HEK293T (cell line): ENCODE measurements at regions not wholly inside any gene's neighbourhood (a gene's known extent, or its start where the extent isn't known, plus 50 kb on each side); places are given as distances from the start of the nearest gene placed in this dataset.

Experiments
- CTCF ChIA-PET: fragments of 350-600 bp; formaldehyde crosslinking; extraction: SDS; loops from one replicate; lab custom pipeline; 2021; ENCODE audit warnings: antibody characterized with exemption, inconsistent platforms; lab: Yijun Ruan, JAX
- POLR2A ChIA-PET: fragments of 350-600 bp; formaldehyde crosslinking; extraction: SDS; loops from one replicate; lab custom pipeline; 2020; ENCODE audit warnings: antibody characterized with exemption, inconsistent platforms; lab: Yijun Ruan, JAX
- DNase-seq: peaks from one replicate; pipeline ENCODE4 v3.0.0; 2012; ENCODE audit warnings: mixed read lengths; ENCODE audit errors: extremely low spot score
- ARNT ChIP-seq: fragments of 450-650 bp; IDR thresholded peaks from 2 replicates; pipeline ENCODE4 v1.6.1; 2017; ENCODE audit warnings: mild to moderate bottlenecking
- BHLHE40 ChIP-seq: fragments of 450-650 bp; IDR thresholded peaks from 2 replicates; pipeline ENCODE4 v1.6.1; 2016; ENCODE audit warnings: mild to moderate bottlenecking, moderate library complexity, borderline replicate concordance
- CTBP1 ChIP-seq: fragments of 450-650 bp; IDR thresholded peaks from 2 replicates; pipeline ENCODE4 v1.6.1; 2016; ENCODE audit warnings: borderline replicate concordance
- ELF4 ChIP-seq: fragments of 450-650 bp; IDR thresholded peaks from 2 replicates; pipeline ENCODE4 v1.6.1; 2017; ENCODE audit warnings: antibody characterized with exemption
- FOXA1 ChIP-seq: fragments of 450-650 bp; IDR thresholded peaks from 2 replicates; pipeline ENCODE4 v1.6.1; 2016; ENCODE audit warnings: mild to moderate bottlenecking
- FOXK2 ChIP-seq: fragments of 450-650 bp; IDR thresholded peaks from 2 replicates; pipeline ENCODE4 v1.6.1; 2016; ENCODE audit warnings: mild to moderate bottlenecking
- FOXM1 ChIP-seq: fragments of 450-650 bp; IDR thresholded peaks from 2 replicates; pipeline ENCODE4 v1.6.1; 2017; ENCODE audit warnings: mild to moderate bottlenecking, borderline replicate concordance
- HDGF ChIP-seq: fragments of 450-650 bp; IDR thresholded peaks from 2 replicates; pipeline ENCODE4 v1.6.1; 2017; ENCODE audit warnings: antibody characterized with exemption, borderline replicate concordance
- L3MBTL2 ChIP-seq: fragments of 450-650 bp; conservative IDR thresholded peaks from 2 replicates; pipeline ENCODE4 v1.6.1; 2016; ENCODE audit warnings: mild to moderate bottlenecking
- LEF1 ChIP-seq: fragments of 450-650 bp; IDR thresholded peaks from 2 replicates; pipeline ENCODE4 v1.6.1; 2017; ENCODE audit warnings: mild to moderate bottlenecking, borderline replicate concordance
- NFRKB ChIP-seq: fragments of 450-650 bp; IDR thresholded peaks from 2 replicates; pipeline ENCODE4 v1.6.1; 2016; ENCODE audit warnings: mild to moderate bottlenecking, moderate library complexity
- PKNOX1 ChIP-seq: fragments of 450-650 bp; IDR thresholded peaks from 2 replicates; pipeline ENCODE4 v1.6.1; 2016
- SP1 ChIP-seq: fragments of 450-650 bp; IDR thresholded peaks from 2 replicates; pipeline ENCODE4 v1.6.1; 2017
- SUZ12 ChIP-seq: fragments of 450-650 bp; IDR thresholded peaks from 2 replicates; pipeline ENCODE4 v1.6.1; 2016; ENCODE audit warnings: mild to moderate bottlenecking
- TARDBP ChIP-seq: fragments of 450-650 bp; IDR thresholded peaks from 2 replicates; pipeline ENCODE4 v1.6.1; 2016
- ZNF384 ChIP-seq: fragments of 450-650 bp; IDR thresholded peaks from 2 replicates; pipeline ENCODE4 v1.6.1; 2016

DNA sequence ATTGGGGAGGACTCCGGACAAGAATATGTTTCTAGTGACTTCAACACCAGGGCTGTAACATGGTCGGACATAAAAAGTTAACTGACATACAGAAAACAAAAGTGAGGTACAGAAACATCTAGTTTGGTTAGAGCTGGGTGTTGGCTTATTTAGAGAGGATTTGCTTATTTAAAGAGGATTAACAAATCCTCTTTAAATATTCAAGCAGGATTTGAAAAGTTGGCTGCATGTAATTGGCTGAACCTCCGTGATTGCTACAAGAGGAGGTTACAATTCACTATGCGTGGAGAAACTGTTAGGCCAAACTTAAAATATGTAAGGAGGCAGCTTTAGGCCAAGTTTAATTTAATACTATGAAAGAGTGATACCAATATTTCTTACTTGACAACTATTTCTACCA, 2707.4 kb downstream of the ARAP2 start:
- ChIA-PET CTCF (no interaction called here), POLR2A (no interaction called here)
- no peak for TF ChIP-seq SUZ12
- TF ChIP-seq CTBP1, result no peak
- TF ChIP-seq SP1, result no peak
- TF ChIP-seq TARDBP, result no peak
- TF ChIP-seq ARNT, result no peak
- TF ChIP-seq ELF4, result no peak
- TF ChIP-seq NFRKB, result no peak
- TF ChIP-seq FOXK2, result no peak
- no peak for TF ChIP-seq FOXA1
- DNase-seq, result no peak

DNA sequence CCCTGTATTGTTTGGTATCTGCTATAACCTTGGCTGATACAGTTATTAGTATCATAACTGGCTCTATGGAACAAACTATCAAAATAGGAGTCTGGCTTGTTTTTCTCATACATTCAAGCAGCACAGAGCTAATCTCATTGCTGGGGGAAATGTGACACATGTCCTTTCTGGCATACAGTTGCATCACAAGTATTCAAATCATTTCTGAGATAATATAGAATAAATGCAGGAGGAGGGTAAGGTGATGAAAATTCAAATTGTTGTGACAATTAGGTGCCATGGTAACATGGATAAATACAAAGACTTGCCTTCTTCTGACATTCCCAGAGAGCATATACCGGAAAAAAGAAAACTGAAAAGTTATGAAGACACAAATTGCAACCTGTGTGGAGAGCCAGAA, 2706.8 kb downstream of the ARAP2 start:
- ChIA-PET CTCF (no interaction called here), POLR2A (no interaction called here)
- TF ChIP-seq FOXK2 (no peak), FOXA1 (no peak), NFRKB (no peak), CTBP1 (no peak), HDGF (no peak), ELF4 (no peak), ZNF384 (no peak), LEF1 (no peak), TARDBP (no peak), BHLHE40 (no peak), SP1 (no peak), FOXM1 (no peak), SUZ12 (no peak), L3MBTL2 (no peak), ARNT (no peak), PKNOX1 (no peak)
- DNase-seq, result no peak

DNA sequence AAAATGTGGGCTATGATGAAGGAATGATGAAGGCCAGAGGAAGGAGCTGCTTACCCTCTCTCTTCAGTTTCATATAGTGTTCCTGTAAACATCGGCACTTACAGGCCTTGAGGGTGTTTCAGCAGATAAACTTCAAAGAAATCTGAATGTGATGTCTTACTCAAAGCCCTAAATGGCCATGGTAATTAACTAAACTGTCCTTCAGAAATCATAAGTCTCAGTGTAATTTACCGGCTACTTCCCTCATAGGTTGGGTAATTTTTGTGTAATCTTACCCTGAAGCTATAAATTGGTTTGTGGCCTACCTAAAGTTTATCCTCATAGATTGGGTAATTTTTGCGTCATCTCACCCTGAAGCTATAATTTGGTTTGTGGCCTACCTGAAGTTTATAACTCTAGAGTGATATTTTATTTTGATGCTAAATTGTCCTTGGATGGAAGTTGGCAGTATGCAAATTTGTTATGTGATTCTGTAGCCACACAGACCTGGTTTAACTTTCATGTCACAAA, 2700.3 kb downstream of the ARAP2 start:
- no peak for TF ChIP-seq ELF4
- ChIA-PET CTCF (interaction anchor here (0.5 kb wide), 1 partner anchor 656 kb away, joined by 3 read pairs; no protein-coding TSS in a partner anchor), POLR2A (no interaction called here)
- DNase-seq, result no peak

- ChIA-PET CTCF (no interaction called here), POLR2A (no interaction called here)
- TF ChIP-seq TARDBP (no peak), LEF1 (no peak), FOXM1 (no peak), SP1 (no peak), FOXK2 (no peak), HDGF (no peak), NFRKB (no peak), CTBP1 (no peak), ELF4 (no peak), FOXA1 (no peak), BHLHE40 (no peak), ARNT (no peak), SUZ12 (no peak), ZNF384 (no peak), PKNOX1 (no peak), L3MBTL2 (no peak)
- no peak for DNase-seq
These were observed 2693.1 kb downstream of the ARAP2 start for GRCh38 chr4:33551244-33551643.

DNA sequence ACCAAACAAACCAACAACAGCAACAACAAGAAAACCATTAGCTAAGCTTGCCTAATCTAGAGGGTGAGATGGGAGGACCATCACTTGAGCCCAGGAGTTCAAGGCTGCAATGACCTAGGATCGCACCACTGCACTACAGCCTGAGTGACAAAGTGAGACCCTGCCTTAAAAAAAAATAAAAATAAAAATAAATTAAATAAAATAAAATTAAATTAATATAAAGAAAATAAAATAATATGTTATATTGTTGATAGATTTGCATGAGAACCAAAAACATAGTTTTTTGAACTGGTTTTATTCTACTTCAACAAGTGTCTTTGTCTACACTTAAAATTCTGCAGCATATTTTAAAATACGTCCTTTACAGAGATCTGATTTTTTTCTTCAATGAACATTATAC, 2683.1 kb downstream of the ARAP2 start:
- POLR2A ChIA-PET, result no interaction called here
- CTCF ChIA-PET, result no interaction called here
- DNase-seq, result no peak
- TF ChIP-seq ARNT, result no peak
- TF ChIP-seq FOXA1, result no peak
- TF ChIP-seq ELF4, result no peak
- TF ChIP-seq TARDBP, result no peak

- TF ChIP-seq CTBP1 (no peak), L3MBTL2 (no peak), FOXK2 (no peak), BHLHE40 (no peak), FOXM1 (no peak), FOXA1 (no peak)
- DNase-seq, result no peak
- POLR2A ChIA-PET, result no interaction called here
- CTCF ChIA-PET, result no interaction called here
These were observed 2677.7 kb downstream of the ARAP2 start for GRCh38 chr4:33566649-33567048.

DNA sequence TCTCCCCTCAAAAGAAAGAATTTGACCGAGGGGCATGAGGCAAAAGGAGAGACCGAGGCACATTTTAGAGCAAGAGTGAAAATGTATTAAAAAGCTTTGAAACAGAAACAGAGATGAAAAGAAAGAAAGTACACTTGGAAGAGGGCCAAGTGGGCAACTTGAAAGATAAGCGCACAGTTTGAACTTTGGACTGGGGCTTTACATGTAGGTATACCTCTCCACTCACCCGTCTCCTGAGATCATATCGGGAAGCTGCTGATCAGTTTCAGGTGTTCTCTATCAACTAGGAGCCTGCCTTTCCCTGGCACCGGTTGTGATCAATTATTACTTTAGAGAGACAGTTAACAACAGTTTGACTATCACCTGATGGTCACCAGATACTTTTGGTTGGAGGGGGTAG, 2666.5 kb downstream of the ARAP2 start:
- no peak for DNase-seq
- CTCF ChIA-PET, result no interaction called here
- TF ChIP-seq SUZ12 (no peak), LEF1 (no peak)
- POLR2A ChIA-PET, result no interaction called here

DNA sequence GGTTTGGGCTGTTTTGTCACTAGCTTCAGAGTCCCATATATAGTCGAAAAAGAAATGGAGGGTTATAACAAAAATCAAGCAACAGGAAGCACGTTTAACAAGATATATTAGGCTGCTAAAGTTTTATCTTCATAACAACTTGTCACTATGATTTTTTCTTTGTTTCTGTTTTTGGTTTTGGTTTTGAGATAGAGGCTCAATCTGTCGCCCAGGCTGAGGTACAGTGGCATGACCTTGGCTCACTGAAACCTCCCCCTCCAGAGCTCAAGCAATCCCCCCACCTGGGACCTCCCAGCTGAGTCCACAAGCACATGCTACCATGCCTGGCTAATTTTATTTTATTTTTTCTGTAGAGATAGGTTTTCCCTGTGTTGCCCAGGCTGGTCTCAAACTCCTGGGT, 2664.4 kb downstream of the ARAP2 start:
- ChIA-PET POLR2A (no interaction called here), CTCF (no interaction called here)
- no peak for DNase-seq
- no peak for TF ChIP-seq BHLHE40
- TF ChIP-seq HDGF, result no peak
- no peak for TF ChIP-seq SP1
- TF ChIP-seq FOXM1, result no peak
- TF ChIP-seq FOXK2, result no peak
- no peak for TF ChIP-seq ARNT
- no peak for TF ChIP-seq TARDBP
- TF ChIP-seq LEF1, result no peak
- TF ChIP-seq SUZ12, result no peak
- no peak for TF ChIP-seq ELF4
- TF ChIP-seq L3MBTL2, result no peak
- no peak for TF ChIP-seq CTBP1
- TF ChIP-seq FOXA1, result no peak
- no peak for TF ChIP-seq ZNF384
- no peak for TF ChIP-seq NFRKB
- no peak for TF ChIP-seq PKNOX1
